Endothelial cell of umbilical vein (primary cell): ENCODE measurements at regions not wholly inside any gene's neighbourhood (a gene's known extent, or its start where the extent isn't known, plus 50 kb on each side); places are given as distances from the start of the nearest gene placed in this dataset.

Source experiments
- CTCF ChIP-seq, 2 donors: IDR thresholded peaks; 1 replicate in 1 of 2; 2 replicates in 1 of 2; pipeline ENCODE4 v1.5.1; 2011; ENCODE audit warnings: low read length in 2 of 2, mild to moderate bottlenecking in 2 of 2, moderate library complexity in 2 of 2, control low read depth in 1 of 2, inconsistent platforms in 1 of 2, low read depth in 1 of 2; ENCODE audit not compliant: insufficient read depth in 1 of 2; ENCODE audit errors: extremely low read depth in 1 of 2
- EZH2 ChIP-seq: IDR thresholded peaks from 2 replicates; pipeline ENCODE4 v1.6.1; 2012; ENCODE audit warnings: borderline replicate concordance, low read depth, mild to moderate bottlenecking, moderate library complexity, low read length, inconsistent platforms; ENCODE audit not compliant: severe bottlenecking
- FOS ChIP-seq: IDR thresholded peaks from 2 replicates; pipeline ENCODE4 v1.6.1; 2011; ENCODE audit warnings: mild to moderate bottlenecking, low read length, moderate library complexity, borderline replicate concordance; ENCODE audit not compliant: insufficient read depth
- GATA2 ChIP-seq: IDR thresholded peaks from 2 replicates; pipeline ENCODE4 v1.7.0; 2011; ENCODE audit warnings: low read depth, mild to moderate bottlenecking, moderate library complexity, mixed read lengths, low read length; ENCODE audit not compliant: insufficient read length, insufficient read depth
- JUN ChIP-seq: IDR thresholded peaks from 2 replicates; pipeline ENCODE4 v1.6.1; 2011; ENCODE audit warnings: borderline replicate concordance, low read depth; ENCODE audit not compliant: insufficient read length, insufficient read depth
- MYC ChIP-seq: IDR thresholded peaks from one replicate; pipeline ENCODE4 v1.6.1; 2011; ENCODE audit warnings: mild to moderate bottlenecking, low read depth, low read length
- POLR2A ChIP-seq: IDR thresholded peaks from 2 replicates; pipeline ENCODE4 v1.6.1; 2012; ENCODE audit warnings: low read depth, mild to moderate bottlenecking, control low read depth, low read length
- POLR2AphosphoS5 ChIP-seq: IDR thresholded peaks from 2 replicates; pipeline ENCODE4 v1.6.1; 2012; ENCODE audit warnings: low read depth, mild to moderate bottlenecking, control low read depth, low read length, moderate library complexity; ENCODE audit not compliant: insufficient read depth

GRCh38 chr1:25083481-25084345, 148.6 kb downstream of the SYF2 start:
- TF ChIP-seq CTCF (IDR thresholded peaks at IDR 0.05; ENCODE audit: extremely low read depth in 1 of 2, insufficient read depth in 1 of 2, low read depth in 1 of 2, low read length in 2 of 2): no peak
- no peak for TF ChIP-seq JUN
- no peak for TF ChIP-seq POLR2A
- no peak for TF ChIP-seq FOS
- TF ChIP-seq EZH2: no peak
- TF ChIP-seq GATA2: no peak
- no peak for TF ChIP-seq MYC
- no peak for TF ChIP-seq POLR2AphosphoS5
